ENCODE measurements at regions not wholly inside any gene's neighbourhood (a gene's known extent, or its start where the extent isn't known, plus 50 kb on each side); places are given as distances from the start of the nearest gene placed in this dataset.
A peak's percentile ranks its signal among the peaks of the same experiment; 100 is the strongest.
"Not testable (repeated sequence)": the region's sequence is repeated elsewhere in the genome, so short reads cannot be mapped to it uniquely, and the experiment has no call there.

DNA sequence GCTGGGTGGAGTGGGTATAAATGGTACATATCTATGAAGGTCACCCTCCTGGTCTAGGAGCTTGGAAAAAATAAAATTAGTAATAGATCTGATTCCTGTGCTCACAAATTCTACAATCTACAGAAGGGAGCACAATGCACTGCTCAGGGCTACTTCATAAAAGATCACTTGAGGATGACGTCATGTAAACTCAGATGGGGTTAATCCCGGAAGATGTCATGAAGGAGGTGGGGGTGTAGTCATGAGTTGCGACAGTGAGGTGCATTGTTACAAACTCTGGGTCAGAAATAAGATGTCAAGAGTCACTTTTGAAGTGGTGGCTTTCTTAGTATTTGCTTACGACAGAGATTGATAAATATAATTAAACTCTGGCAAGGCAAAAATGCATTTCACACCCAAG lies 68.2 kb downstream of the LHX9 start:
- DNase-seq (ENCODE audit: low spot score) (no peak), ATAC-seq (no peak)
- H3K27ac Mint-ChIP-seq, result no peak overlapping the region
- no peaks in the 10 kb centered on the region for H3K9me3 Mint-ChIP-seq
- no peaks in the 10 kb centered on the region for H3K36me3 Mint-ChIP-seq
- peaks cover 3 to 12% of the 10 kb centered on the region in 2 donors for H3K4me1 Mint-ChIP-seq (ENCODE audit: low read depth in 2 of 2)
- H3K4me3 Mint-ChIP-seq, result no peak overlapping the region
- H3K27me3 Mint-ChIP-seq, result peaks cover 6 to 19% of the 10 kb centered on the region in 2 donors

DNA sequence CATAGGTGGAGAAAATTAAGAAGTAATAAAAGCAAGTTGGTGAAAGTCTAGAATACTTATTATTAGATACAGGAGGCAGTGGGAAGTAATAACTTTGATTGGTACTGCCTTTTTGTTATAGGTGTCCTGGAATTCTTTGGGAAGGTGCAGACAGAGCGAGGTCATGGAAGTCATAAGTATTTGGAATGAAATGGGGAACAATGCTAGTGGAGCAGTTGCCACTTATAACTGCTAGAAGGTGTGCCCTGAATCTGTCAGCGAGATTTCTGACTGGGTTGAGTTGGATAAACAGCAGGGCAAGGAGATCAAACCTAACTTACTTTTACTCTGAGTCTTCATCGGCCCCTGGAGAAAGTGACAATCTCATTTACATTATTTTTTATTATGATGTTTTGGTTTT lies 69.6 kb downstream of the LHX9 start:
- peak overlapping the region in 1 of 2 donors; percentile 30 for H3K27ac Mint-ChIP-seq
- H3K4me3 Mint-ChIP-seq, result no peak overlapping the region
- H3K9me3 Mint-ChIP-seq, result no peaks in the 10 kb centered on the region
- ATAC-seq (no peak), DNase-seq (ENCODE audit: low spot score) (no peak)
- H3K36me3 Mint-ChIP-seq, result no peaks in the 10 kb centered on the region
- peaks cover 3 to 12% of the 10 kb centered on the region in 2 donors for H3K4me1 Mint-ChIP-seq (ENCODE audit: low read depth in 2 of 2)
- H3K27me3 Mint-ChIP-seq, result peaks cover 2 to 13% of the 10 kb centered on the region in 2 donors

DNA sequence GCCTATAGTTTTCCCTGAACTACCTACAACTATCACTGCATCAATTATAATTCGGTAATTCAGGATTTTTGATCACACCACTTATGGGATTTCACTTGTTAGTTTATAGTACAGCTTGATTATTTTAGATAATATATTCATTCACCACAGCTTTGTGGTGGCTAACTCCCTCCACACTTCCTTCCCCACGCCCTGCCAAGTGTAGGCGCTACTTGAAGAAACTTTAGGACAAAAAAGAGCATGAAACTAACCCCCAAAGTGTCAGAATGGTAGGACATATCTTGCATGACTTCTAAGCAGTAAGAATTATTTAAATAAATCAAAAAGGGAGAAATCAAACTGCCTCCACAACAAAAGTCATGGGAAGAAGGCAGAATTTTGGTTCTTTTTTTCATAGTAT lies 70.1 kb downstream of the LHX9 start:
- no peaks in the 10 kb centered on the region for H3K9me3 Mint-ChIP-seq
- no peak overlapping the region for H3K4me3 Mint-ChIP-seq
- H3K4me1 Mint-ChIP-seq (ENCODE audit: low read depth in 2 of 2), result peaks cover 3 to 12% of the 10 kb centered on the region in 2 donors
- no peak overlapping the region for H3K27ac Mint-ChIP-seq
- ATAC-seq, result no peak
- peaks cover 2 to 9% of the 10 kb centered on the region in 2 donors for H3K27me3 Mint-ChIP-seq
- DNase-seq (ENCODE audit: low spot score), result no peak
- H3K36me3 Mint-ChIP-seq, result no peaks in the 10 kb centered on the region

DNA sequence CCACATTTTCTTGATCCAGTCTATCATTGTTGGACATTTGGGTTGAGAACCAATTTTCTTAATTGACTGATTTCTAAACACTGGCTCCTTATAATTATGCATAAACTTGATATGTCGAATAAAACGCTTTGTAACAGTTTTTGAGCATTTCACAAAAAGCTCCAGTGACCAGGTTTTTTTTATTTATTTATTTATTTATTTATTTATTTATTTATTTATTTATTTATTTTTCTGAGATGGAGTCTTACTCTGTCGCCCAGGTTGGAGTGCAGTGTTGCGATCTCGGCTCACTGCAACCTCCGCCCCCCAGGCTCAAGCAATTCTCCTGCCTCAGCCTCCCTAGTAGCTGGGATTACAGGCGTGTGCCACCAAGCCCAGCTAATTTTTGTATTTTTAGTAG lies 71.4 kb downstream of the LHX9 start:
- H3K36me3 Mint-ChIP-seq; DNase-seq (ENCODE audit: low spot score); H3K9me3 Mint-ChIP-seq; H3K27me3 Mint-ChIP-seq; H3K4me3 Mint-ChIP-seq; ATAC-seq; H3K27ac Mint-ChIP-seq: not testable (repeated sequence)
- H3K4me1 Mint-ChIP-seq (ENCODE audit: low read depth in 2 of 2), result peaks cover 3 to 12% of the 10 kb centered on the region in 2 donors

DNA sequence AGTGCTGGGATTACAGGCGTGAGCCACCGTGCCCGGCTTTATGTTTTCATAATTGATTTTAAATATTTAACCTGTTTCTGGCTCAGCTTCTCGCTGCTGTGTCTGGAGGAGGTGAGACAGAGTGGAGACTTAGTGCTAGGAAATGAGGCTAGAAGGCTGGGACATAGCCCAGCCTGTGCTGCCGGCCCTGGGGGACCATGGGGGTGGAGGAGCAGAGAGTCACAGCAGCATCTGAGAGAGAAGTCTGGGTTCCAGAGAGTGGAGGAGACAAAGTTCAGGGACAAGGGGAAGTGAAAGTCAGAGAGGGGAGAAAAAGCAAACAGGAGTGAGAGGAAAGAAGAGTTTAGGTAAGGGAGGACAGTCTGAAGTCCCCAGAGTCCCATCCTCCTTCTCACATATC lies 71.9 kb downstream of the LHX9 start:
- no peak for DNase-seq (ENCODE audit: low spot score)
- Mint-ChIP-seq H3K27ac (no peak overlapping the region), H3K9me3 (no peaks in the 10 kb centered on the region), H3K4me3 (no peak overlapping the region), H3K4me1 (ENCODE audit: low read depth in 2 of 2) (peaks cover 3 to 12% of the 10 kb centered on the region in 2 donors), H3K36me3 (no peaks in the 10 kb centered on the region), H3K27me3 (no peaks in the 10 kb centered on the region)
- no peak for ATAC-seq

DNA sequence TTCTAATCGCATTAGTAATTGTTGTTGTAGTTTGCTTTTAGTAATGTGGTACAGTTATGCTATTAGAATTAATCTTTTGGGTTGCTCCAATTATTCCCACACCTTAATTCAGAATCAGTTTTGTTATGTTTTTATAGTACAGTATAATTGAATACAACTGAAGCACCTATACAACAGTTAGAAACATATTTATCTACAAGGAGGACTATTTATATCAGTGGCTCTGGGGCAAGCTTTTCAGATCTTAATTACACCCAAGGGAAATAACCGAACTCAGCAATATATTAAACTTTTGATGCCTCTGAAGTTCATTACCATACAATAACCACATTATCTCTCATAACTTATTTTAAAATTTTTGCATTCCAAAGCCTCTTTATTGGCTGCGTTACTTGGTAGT lies 74.4 kb downstream of the LHX9 start:
- no peaks in the 10 kb centered on the region for H3K9me3 Mint-ChIP-seq

DNA sequence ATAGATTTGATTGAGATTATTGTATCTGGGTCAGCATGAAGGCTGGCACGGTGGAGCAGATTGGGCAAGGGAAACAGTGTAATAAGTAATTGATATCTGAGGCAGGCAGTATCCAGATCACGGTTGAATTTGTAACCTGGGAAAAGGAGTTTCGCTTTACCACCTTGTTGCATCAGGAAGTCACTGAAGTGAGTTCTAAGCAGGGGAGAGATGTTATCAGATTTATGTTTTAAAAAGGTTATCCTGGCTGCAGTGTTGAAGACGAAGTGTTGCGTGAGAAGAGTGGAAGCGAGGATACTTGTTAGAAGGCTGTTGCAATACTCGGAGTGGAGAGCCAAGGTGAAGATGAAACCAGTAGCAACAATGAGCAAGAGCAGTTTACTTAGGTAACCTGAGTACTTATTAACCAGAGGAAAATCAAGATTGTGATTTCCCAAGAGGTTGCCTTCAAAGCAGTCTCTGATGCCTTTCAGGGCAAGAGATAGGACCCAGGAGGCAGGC lies 77.8 kb downstream of the LHX9 start:
- ATAC-seq (no peak), DNase-seq (ENCODE audit: low spot score) (no peak)
- no peaks in the 10 kb centered on the region for H3K9me3 Mint-ChIP-seq
- H3K27ac Mint-ChIP-seq, result no peak overlapping the region
- no peaks in the 10 kb centered on the region for H3K4me1 Mint-ChIP-seq (ENCODE audit: low read depth in 2 of 2)
- H3K27me3 Mint-ChIP-seq, result peaks cover 5% of the 10 kb centered on the region in 2 donors
- H3K4me3 Mint-ChIP-seq, result no peak overlapping the region
- no peaks in the 10 kb centered on the region for H3K36me3 Mint-ChIP-seq

More for the DNA sequence above, 74.4 kb downstream of the LHX9 start:
- no peak for DNase-seq (ENCODE audit: low spot score)
- Mint-ChIP-seq H3K4me1 (ENCODE audit: low read depth in 2 of 2) (peaks cover 3 to 8% of the 10 kb centered on the region in 2 donors), H3K27ac (no peak overlapping the region), H3K27me3 (peaks cover 5% of the 10 kb centered on the region in 2 donors), H3K4me3 (no peak overlapping the region), H3K36me3 (no peaks in the 10 kb centered on the region)
- ATAC-seq, result no peak

DNA sequence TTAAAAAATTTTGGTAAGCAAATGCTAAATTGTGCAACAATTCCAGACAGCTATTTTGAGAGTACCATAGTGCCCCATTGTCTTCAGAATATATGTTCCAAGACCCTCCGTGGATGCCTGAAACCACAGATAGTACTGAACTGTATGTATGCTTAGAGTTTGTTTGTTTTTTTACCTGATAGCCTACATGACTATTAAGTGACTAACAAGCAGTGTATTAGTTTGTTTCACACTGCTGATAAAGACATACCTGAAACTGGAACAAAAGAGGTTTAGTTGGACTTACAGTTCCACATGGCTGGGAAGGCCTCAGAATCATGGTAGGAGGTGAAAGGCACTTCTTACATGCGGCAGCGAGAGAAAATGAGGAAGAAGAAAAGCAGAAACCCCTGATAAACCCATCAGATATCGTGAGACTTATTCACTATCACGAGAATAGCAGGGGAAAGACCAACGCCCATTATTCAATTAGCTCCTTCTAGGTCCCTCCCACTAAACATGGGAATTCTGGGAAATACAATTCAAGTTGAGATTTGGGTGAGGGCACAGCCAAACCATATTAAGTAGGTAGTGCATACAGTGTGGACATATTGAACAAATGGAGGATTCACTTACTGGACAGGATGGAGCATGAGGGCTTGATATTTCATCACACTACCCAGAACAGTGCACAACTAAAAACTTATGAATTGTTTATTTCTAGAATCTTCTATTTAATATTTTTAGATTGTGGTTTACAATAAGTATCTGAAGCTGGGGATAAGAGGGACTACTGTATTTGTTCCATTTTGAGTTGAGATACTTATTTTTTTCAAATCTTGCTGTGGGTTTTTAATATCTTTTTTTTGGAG lies 78.5 kb downstream of the LHX9 start:
- H3K9me3 Mint-ChIP-seq, result no peaks in the 10 kb centered on the region
- no peak for DNase-seq (ENCODE audit: low spot score)
- H3K4me3 Mint-ChIP-seq, result no peak overlapping the region
- no peaks in the 10 kb centered on the region for H3K36me3 Mint-ChIP-seq
- no peak overlapping the region for H3K27ac Mint-ChIP-seq
- ATAC-seq, result no peak
- H3K27me3 Mint-ChIP-seq, result peaks cover 5% of the 10 kb centered on the region in 2 donors
- no peaks in the 10 kb centered on the region for H3K4me1 Mint-ChIP-seq (ENCODE audit: low read depth in 2 of 2)

DNA sequence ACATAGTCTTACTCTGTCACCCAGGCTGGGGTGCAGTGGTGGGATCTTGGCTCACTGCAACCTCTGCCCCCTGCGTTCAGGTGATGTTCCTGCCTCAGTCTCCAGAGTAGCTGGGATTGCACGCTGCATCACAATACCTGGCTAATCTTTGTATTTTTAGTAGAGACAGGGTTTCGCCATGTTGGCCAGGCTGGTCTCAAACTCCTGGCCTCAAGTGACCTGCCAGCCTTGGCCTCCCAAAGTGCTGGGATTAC lies 79.0 kb downstream of the LHX9 start:
- H3K4me3 Mint-ChIP-seq; H3K4me1 Mint-ChIP-seq (ENCODE audit: low read depth in 2 of 2); H3K27me3 Mint-ChIP-seq; DNase-seq (ENCODE audit: low spot score); H3K27ac Mint-ChIP-seq; H3K36me3 Mint-ChIP-seq; ATAC-seq; H3K9me3 Mint-ChIP-seq: not testable (repeated sequence)

DNA sequence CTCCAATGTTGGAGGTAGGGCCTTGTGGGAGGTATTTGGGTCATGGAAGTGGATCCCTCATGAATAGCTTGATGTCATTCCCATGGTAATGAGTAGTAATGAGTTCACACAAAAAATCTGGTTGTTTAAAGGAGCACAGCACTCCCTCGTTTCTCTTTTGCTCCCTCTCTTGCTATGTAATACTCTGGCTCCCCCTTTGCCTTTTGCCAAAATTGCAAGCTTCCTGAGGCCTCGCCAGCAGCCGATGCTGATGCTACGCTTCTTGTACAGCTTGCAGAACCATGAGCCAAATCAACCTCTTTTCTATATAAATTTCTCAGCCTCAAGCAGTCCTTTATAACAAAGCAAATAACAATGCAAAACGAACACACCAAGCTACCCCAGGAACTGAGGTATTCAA lies 80.9 kb downstream of the LHX9 start:
- Mint-ChIP-seq H3K4me3 (no peak overlapping the region), H3K27ac (no peak overlapping the region), H3K4me1 (ENCODE audit: low read depth in 2 of 2) (no peaks in the 10 kb centered on the region), H3K9me3 (no peaks in the 10 kb centered on the region), H3K36me3 (no peaks in the 10 kb centered on the region), H3K27me3 (peaks cover 5 to 12% of the 10 kb centered on the region in 2 donors)
- DNase-seq (ENCODE audit: low spot score), result no peak
- no peak for ATAC-seq

DNA sequence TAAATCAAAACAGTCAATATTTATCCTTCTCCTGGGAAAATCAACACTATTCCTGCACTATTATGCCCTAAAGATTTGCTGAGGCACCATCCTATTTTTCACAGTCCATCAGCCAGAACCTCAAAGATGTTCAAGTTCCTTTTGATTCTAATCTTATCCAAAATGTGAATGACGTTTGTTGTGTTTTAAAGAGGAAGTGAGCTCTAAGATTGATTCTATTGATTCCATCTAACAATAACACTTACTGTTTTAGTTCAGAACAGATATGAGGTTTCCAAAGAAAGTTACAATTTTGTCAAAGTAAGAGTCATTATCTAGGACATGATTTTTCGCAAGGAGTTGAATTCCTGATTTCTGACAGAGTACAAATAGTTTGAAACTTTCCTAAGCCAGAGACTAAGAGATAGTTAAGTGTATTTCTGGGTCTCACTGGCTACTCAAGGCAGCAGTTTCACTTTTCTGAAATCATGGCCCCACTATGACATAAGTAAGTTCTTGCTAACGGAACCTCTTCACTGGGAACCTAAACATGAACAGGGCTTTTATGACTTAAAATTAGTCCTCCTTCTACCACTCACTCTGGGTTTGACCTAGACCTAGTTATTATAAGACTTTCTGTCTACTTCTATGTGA lies 84.7 kb downstream of the LHX9 start:
- no peaks in the 10 kb centered on the region for H3K36me3 Mint-ChIP-seq
- H3K27me3 Mint-ChIP-seq, result peaks cover 6 to 11% of the 10 kb centered on the region in 2 donors
- H3K9me3 Mint-ChIP-seq, result no peaks in the 10 kb centered on the region
- DNase-seq (ENCODE audit: low spot score) (no peak), ATAC-seq (no peak)
- no peaks in the 10 kb centered on the region for H3K4me1 Mint-ChIP-seq (ENCODE audit: low read depth in 2 of 2)
- no peak overlapping the region for H3K27ac Mint-ChIP-seq
- no peak overlapping the region for H3K4me3 Mint-ChIP-seq

DNA sequence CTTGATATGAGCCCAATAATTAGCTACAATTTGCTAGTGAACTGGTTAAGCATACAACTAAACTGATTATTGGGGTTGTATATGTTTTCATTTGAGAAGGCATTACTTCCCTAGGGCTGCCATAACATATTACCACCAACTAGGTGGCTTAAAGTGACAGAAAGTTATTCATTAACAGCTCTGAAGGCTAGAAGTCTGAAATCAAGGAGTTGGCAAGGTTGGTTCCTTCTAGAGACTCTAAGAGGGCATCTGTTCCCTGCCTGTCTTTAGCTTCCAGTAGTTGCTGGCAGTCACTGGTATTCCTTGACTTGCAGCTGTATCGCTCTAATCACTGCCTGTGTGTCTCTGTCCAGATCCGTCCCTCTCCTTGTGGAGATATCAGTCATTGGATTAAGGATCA lies 86.3 kb downstream of the LHX9 start:
- DNase-seq (ENCODE audit: low spot score) (no peak), ATAC-seq (no peak)
- H3K4me1 Mint-ChIP-seq (ENCODE audit: low read depth in 2 of 2), result no peaks in the 10 kb centered on the region
- peaks cover 7 to 20% of the 10 kb centered on the region in 2 donors for H3K27me3 Mint-ChIP-seq
- H3K4me3 Mint-ChIP-seq, result no peak overlapping the region
- H3K27ac Mint-ChIP-seq, result no peak overlapping the region
- no peaks in the 10 kb centered on the region for H3K9me3 Mint-ChIP-seq
- H3K36me3 Mint-ChIP-seq, result peaks cover 2% of the 10 kb centered on the region

DNA sequence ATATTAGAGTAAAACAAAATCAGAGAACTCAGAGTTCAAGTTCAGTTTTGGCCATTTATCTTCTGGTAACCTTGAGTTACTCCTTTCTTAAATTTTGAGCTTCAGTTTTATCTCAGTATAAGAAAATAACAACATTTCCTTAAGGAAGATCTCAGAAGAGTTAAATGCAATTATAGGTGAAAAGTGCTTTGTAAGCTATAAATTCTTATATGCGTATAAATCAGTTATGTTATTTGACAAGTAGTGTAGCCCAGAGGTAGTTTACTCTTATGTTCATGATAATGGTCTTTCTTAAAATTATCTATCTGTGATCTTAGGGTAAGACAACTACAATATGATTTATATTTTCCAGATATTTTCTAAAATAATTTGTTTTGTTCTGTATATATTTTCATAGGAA lies 89.8 kb downstream of the LHX9 start:
- Mint-ChIP-seq H3K36me3 (peaks cover 9% of the 10 kb centered on the region), H3K4me3 (no peak overlapping the region), H3K27me3 (peaks cover 7 to 20% of the 10 kb centered on the region in 2 donors), H3K9me3 (peaks cover 3% of the 10 kb centered on the region), H3K27ac (no peak overlapping the region), H3K4me1 (ENCODE audit: low read depth in 2 of 2) (no peaks in the 10 kb centered on the region)
- DNase-seq (ENCODE audit: low spot score) (no peak), ATAC-seq (no peak)

DNA sequence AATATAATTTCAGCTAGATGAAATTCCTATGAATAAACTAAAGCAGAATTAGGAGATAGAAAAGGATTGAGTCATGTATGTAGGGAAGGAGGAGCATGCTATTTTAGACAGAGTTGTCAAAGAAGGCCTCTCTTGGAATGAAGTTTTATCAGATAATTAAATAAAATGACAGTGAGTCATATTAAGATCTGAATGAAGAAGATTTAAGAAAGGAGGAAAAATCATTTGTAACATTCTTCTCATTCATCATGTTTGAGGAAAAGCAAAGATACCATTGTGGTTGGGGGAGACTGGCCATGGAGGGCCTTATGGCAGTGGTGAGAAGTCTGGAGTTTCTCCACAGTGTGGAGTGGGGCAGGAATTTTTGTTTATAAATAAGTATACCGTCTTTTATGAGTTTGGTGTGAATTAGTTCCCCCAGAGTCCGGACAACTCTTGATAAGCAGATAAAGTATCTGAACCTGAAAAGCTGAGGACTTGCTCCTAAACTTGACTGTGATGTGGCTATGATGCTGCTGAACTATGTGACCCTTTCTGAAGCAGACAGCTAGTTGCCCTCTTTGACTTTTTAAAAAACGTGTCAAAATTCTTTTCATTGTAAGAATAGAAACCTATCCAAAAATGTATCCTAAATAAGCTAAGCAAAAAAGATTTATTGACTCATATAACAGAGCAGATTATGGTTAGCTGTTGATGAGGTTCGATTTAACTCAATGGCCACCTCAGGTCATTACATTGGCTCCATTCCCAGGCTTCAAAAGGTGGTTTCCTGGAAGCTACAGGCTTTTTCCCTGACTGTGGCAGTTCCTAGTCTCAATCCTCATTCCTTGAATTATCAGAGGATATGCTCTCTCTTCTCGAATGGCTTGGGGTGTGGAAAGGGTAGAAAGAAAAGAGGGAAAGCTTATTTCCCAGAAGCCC lies 90.8 kb downstream of the LHX9 start:
- H3K9me3 Mint-ChIP-seq, result peaks cover 3% of the 10 kb centered on the region
- no peak overlapping the region for H3K27ac Mint-ChIP-seq
- H3K36me3 Mint-ChIP-seq, result peaks cover 9% of the 10 kb centered on the region

More for the DNA sequence above, 90.8 kb downstream of the LHX9 start:
- DNase-seq (ENCODE audit: low spot score) (no peak), ATAC-seq (no peak)
- H3K4me3 Mint-ChIP-seq, result no peak overlapping the region
- H3K27me3 Mint-ChIP-seq, result peaks cover 7 to 13% of the 10 kb centered on the region in 2 donors
- H3K4me1 Mint-ChIP-seq (ENCODE audit: low read depth in 2 of 2), result no peaks in the 10 kb centered on the region

All from natural killer cell treated with Interleukin-12 subunit alpha and Interleukin-12 subunit beta and Interleukin-15 and Interleukin-18, amount 100 ng/mL, for 72 hours (primary cell).